SK-N-SH treated with all-trans-retinoic acid at 6 μM for 48 hours (cell line): ENCODE measurements at regions not wholly inside any gene's neighbourhood (a gene's known extent, or its start where the extent isn't known, plus 50 kb on each side); places are given as distances from the start of the nearest gene placed in this dataset.

Source experiments
- ATAC-seq: fragments of 200-7000 bp; cut with Tn5 transposase; 3 replicates; pipeline ENCODE4 v1.9.1; 2020; ENCODE audit warnings: mild to moderate bottlenecking, moderate library complexity
- ARNTL ChIP-seq: fragments of 450-650 bp; formaldehyde crosslinking; IDR thresholded peaks from 2 replicates; pipeline ENCODE4 v1.5.0; 2020; ENCODE audit warnings: low read depth, mild to moderate bottlenecking, moderate library complexity, borderline replicate concordance
- BACH2 ChIP-seq: fragments of 250-450 bp; sonication (Bioruptor Pico); IDR thresholded peaks from 2 replicates; pipeline ENCODE4 v1.9.0; 2021; ENCODE audit warnings: mild to moderate bottlenecking, borderline replicate concordance
- CSDC2 ChIP-seq: fragments of 250-450 bp; sonication (Bioruptor Pico); IDR thresholded peaks from 2 replicates; pipeline ENCODE4 v1.5.0; 2020; ENCODE audit warnings: mild to moderate bottlenecking, moderate library complexity
- CSRNP3 ChIP-seq: fragments of 250-450 bp; sonication (Bioruptor Pico); IDR thresholded peaks from 2 replicates; pipeline ENCODE4 v1.5.1; 2021; ENCODE audit warnings: mild to moderate bottlenecking, moderate library complexity
- ESRRG ChIP-seq: fragments of 250-450 bp; sonication (Bioruptor Pico); IDR thresholded peaks from 2 replicates; pipeline ENCODE4 v1.6.1; 2021; ENCODE audit warnings: mild to moderate bottlenecking
- GLIS3 ChIP-seq: fragments of 250-450 bp; sonication (Bioruptor Pico); IDR thresholded peaks from 2 replicates; pipeline ENCODE4 v1.5.0; 2020; ENCODE audit warnings: mild to moderate bottlenecking, moderate library complexity
- ISL1 ChIP-seq: fragments of 250-450 bp; sonication (Bioruptor Pico); IDR thresholded peaks from 2 replicates; pipeline ENCODE4 v2.1.2; 2022; ENCODE audit warnings: mild to moderate bottlenecking, moderate library complexity
- OSR1 ChIP-seq: fragments of 250-450 bp; sonication (Bioruptor Pico); IDR thresholded peaks from 2 replicates; pipeline ENCODE4 v1.8.0; 2022; ENCODE audit warnings: moderate library complexity, mild to moderate bottlenecking, inconsistent platforms
- POU6F1 ChIP-seq: fragments of 250-450 bp; sonication (Bioruptor Pico); IDR thresholded peaks from 2 replicates; pipeline ENCODE4 v1.8.0; 2021; ENCODE audit warnings: low read depth, mild to moderate bottlenecking, moderate library complexity, borderline replicate concordance
- PPARA ChIP-seq: fragments of 250-450 bp; sonication (Bioruptor Pico); IDR thresholded peaks from 2 replicates; pipeline ENCODE4 v1.5.0; 2020; ENCODE audit warnings: mild to moderate bottlenecking, borderline replicate concordance
- RARB ChIP-seq: fragments of 250-450 bp; sonication (Bioruptor Pico); IDR thresholded peaks from 2 replicates; pipeline ENCODE4 v1.8.0; 2021; ENCODE audit warnings: mild to moderate bottlenecking, moderate library complexity
- TCF4 ChIP-seq: fragments of 250-450 bp; sonication (Bioruptor Pico); IDR thresholded peaks from 2 replicates; pipeline ENCODE4 v1.8.0; 2021; ENCODE audit warnings: mild to moderate bottlenecking, moderate library complexity, borderline replicate concordance
- TOX ChIP-seq: fragments of 250-450 bp; sonication (Bioruptor Pico); IDR thresholded peaks from 2 replicates; pipeline ENCODE4 v1.8.0; 2021; ENCODE audit warnings: mild to moderate bottlenecking, moderate library complexity, borderline replicate concordance
- ZC3H10 ChIP-seq: fragments of 250-450 bp; sonication (Bioruptor Pico); IDR thresholded peaks from 2 replicates; pipeline ENCODE4 v1.5.1; 2021; ENCODE audit warnings: mild to moderate bottlenecking, moderate library complexity
- ZFP3 ChIP-seq: fragments of 250-450 bp; sonication (Bioruptor Pico); IDR thresholded peaks from 2 replicates; pipeline ENCODE4 v1.5.0; 2020; ENCODE audit warnings: mild to moderate bottlenecking, moderate library complexity
- ZFP30 ChIP-seq: fragments of 450-650 bp; formaldehyde crosslinking; IDR thresholded peaks from 2 replicates; pipeline ENCODE4 v1.5.0; 2022; ENCODE audit warnings: mild to moderate bottlenecking, moderate library complexity
- ZNF565 ChIP-seq: fragments of 450-650 bp; formaldehyde crosslinking; conservative IDR thresholded peaks from 2 replicates; pipeline ENCODE4 v1.5.0; 2020; ENCODE audit warnings: low read depth, mild to moderate bottlenecking, moderate library complexity
- ZNF70 ChIP-seq: fragments of 450-650 bp; formaldehyde crosslinking; IDR thresholded peaks from 2 replicates; pipeline ENCODE4 v1.5.0; 2020; ENCODE audit warnings: mild to moderate bottlenecking, moderate library complexity
- ZNF8 ChIP-seq: fragments of 450-650 bp; formaldehyde crosslinking; IDR thresholded peaks from 2 replicates; pipeline ENCODE4 v1.5.0; 2020; ENCODE audit warnings: mild to moderate bottlenecking, moderate library complexity
- TF ChIP-seq, protein P1 (sequence below): fragments of 250-450 bp; sonication (Bioruptor Pico); IDR thresholded peaks from 2 replicates; pipeline ENCODE4 v1.8.0; 2020; ENCODE audit warnings: mild to moderate bottlenecking, moderate library complexity, borderline replicate concordance
- TF ChIP-seq, protein P2 (sequence below): fragments of 250-450 bp; sonication (Bioruptor Pico); IDR thresholded peaks from 2 replicates; pipeline ENCODE4 v1.5.0; 2020; ENCODE audit warnings: mild to moderate bottlenecking, moderate library complexity

DNA sequence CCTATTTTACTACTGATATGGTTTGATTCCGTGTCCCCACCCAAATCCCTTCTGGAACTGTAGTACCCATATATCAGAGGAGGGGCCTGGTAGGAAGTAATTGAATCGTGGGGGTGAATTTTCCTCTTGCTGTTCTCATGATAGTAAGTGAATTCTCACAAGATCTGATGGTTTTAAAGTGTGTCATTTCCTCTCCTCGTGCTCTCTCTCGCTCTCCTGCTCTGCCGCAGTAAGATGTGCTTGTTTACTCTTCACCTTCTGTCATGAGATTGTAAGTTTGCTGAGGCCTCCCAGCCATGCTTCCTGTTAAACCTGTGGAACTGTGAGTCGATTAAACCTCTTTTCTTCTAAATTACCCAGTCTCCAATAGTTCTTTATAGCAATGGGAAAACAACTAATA, 81.2 kb upstream of the ZBTB20 start:
- no peak for ATAC-seq
- TF ChIP-seq ZNF8 (no peak), ESRRG (CRISPR knock-in tag) (no peak), PPARA (CRISPR knock-in tag) (no peak), TCF4 (CRISPR knock-in tag) (no peak), ZC3H10 (CRISPR knock-in tag) (no peak), BACH2 (CRISPR knock-in tag) (no peak), TOX (CRISPR knock-in tag) (no peak), ZNF565 (CRISPR knock-in tag) (no peak), POU6F1 (CRISPR knock-in tag) (no peak), OSR1 (CRISPR knock-in tag) (no peak), GLIS3 (CRISPR knock-in tag) (no peak), CSDC2 (CRISPR knock-in tag) (no peak)
- TF ChIP-seq, protein P1, sequence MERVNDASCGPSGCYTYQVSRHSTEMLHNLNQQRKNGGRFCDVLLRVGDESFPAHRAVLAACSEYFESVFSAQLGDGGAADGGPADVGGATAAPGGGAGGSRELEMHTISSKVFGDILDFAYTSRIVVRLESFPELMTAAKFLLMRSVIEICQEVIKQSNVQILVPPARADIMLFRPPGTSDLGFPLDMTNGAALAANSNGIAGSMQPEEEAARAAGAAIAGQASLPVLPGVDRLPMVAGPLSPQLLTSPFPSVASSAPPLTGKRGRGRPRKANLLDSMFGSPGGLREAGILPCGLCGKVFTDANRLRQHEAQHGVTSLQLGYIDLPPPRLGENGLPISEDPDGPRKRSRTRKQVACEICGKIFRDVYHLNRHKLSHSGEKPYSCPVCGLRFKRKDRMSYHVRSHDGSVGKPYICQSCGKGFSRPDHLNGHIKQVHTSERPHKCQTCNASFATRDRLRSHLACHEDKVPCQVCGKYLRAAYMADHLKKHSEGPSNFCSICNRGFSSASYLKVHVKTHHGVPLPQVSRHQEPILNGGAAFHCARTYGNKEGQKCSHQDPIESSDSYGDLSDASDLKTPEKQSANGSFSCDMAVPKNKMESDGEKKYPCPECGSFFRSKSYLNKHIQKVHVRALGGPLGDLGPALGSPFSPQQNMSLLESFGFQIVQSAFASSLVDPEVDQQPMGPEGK: no peak

- TF ChIP-seq ISL1 (CRISPR knock-in tag): no peak
- TF ChIP-seq PPARA (CRISPR knock-in tag): no peak
- TF ChIP-seq BACH2 (CRISPR knock-in tag): no peak
- no peak for TF ChIP-seq ZNF70 (CRISPR knock-in tag)
- no peak for TF ChIP-seq CSRNP3 (CRISPR knock-in tag)
- TF ChIP-seq CSDC2 (CRISPR knock-in tag): no peak
- TF ChIP-seq ARNTL (CRISPR knock-in tag): no peak
- TF ChIP-seq, protein P2, sequence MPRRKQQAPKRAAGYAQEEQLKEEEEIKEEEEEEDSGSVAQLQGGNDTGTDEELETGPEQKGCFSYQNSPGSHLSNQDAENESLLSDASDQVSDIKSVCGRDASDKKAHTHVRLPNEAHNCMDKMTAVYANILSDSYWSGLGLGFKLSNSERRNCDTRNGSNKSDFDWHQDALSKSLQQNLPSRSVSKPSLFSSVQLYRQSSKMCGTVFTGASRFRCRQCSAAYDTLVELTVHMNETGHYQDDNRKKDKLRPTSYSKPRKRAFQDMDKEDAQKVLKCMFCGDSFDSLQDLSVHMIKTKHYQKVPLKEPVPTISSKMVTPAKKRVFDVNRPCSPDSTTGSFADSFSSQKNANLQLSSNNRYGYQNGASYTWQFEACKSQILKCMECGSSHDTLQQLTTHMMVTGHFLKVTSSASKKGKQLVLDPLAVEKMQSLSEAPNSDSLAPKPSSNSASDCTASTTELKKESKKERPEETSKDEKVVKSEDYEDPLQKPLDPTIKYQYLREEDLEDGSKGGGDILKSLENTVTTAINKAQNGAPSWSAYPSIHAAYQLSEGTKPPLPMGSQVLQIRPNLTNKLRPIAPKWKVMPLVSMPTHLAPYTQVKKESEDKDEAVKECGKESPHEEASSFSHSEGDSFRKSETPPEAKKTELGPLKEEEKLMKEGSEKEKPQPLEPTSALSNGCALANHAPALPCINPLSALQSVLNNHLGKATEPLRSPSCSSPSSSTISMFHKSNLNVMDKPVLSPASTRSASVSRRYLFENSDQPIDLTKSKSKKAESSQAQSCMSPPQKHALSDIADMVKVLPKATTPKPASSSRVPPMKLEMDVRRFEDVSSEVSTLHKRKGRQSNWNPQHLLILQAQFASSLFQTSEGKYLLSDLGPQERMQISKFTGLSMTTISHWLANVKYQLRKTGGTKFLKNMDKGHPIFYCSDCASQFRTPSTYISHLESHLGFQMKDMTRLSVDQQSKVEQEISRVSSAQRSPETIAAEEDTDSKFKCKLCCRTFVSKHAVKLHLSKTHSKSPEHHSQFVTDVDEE (CRISPR knock-in tag): no peak
- no peak for TF ChIP-seq ZFP3
- no peak for TF ChIP-seq ZC3H10 (CRISPR knock-in tag)
- TF ChIP-seq ESRRG (CRISPR knock-in tag): no peak
- TF ChIP-seq RARB (CRISPR knock-in tag): no peak
- ATAC-seq: no peak
These were observed 85.1 kb upstream of the ZBTB20 start for GRCh38 chr3:115232167-115232566.

DNA sequence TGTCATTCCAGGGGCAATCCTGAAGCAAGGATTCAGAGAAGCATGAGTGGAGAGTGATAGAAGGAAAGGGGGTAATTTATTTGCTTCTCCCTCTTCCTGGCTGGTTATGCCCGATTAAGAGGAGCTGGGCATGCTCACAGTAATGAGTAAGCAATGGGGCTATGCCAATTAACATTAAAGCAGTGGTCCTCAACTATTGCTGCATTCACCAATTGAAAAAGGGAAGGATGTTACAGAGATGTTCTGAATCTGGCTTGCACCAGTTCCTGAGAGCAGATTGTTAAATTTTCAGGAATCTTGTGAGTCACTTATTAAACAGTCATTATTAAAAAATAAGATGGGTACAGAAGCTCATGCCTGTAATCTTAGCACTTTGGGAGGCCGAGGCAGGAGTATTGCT, 85.9 kb upstream of the ZBTB20 start:
- no peak for ATAC-seq
- TF ChIP-seq ESRRG (CRISPR knock-in tag) (no peak), ZC3H10 (CRISPR knock-in tag) (no peak), TOX (CRISPR knock-in tag) (no peak), ISL1 (CRISPR knock-in tag) (no peak), BACH2 (CRISPR knock-in tag) (no peak), ZFP30 (CRISPR knock-in tag) (no peak), GLIS3 (CRISPR knock-in tag) (no peak), RARB (CRISPR knock-in tag) (no peak), ARNTL (CRISPR knock-in tag) (no peak), PPARA (CRISPR knock-in tag) (no peak), POU6F1 (CRISPR knock-in tag) (no peak)
- TF ChIP-seq, protein P1: no peak
- TF ChIP-seq, protein P2 (CRISPR knock-in tag): no peak
